HUES6 (cell line): ENCODE measurements at regions not wholly inside any gene's neighbourhood (a gene's known extent, or its start where the extent isn't known, plus 50 kb on each side); places are given as distances from the start of the nearest gene placed in this dataset.

Source experiments
- H3K27ac ChIP-seq: 2 replicates; pipeline ENCODE4 v1.7.0; 2013; ENCODE audit warnings: low read depth, mild to moderate bottlenecking, low read length, inconsistent platforms
- H3K27me3 ChIP-seq: 2 replicates; pipeline ENCODE4 v1.6.1; 2013; ENCODE audit warnings: low read length; ENCODE audit not compliant: control insufficient read depth, insufficient read depth
- H3K36me3 ChIP-seq: 2 replicates; pipeline ENCODE4 v1.6.1; 2013; ENCODE audit warnings: low read length; ENCODE audit not compliant: control insufficient read depth, insufficient read depth
- H3K4me1 ChIP-seq: 2 replicates; pipeline ENCODE4 v1.6.1; 2013; ENCODE audit warnings: low read length; ENCODE audit not compliant: control insufficient read depth, insufficient read depth
- H3K4me3 ChIP-seq: 2 replicates; pipeline ENCODE4 v1.5.1; 2013; ENCODE audit warnings: low read depth, low read length
- H3K9ac ChIP-seq: one replicate; pipeline ENCODE4 v1.6.1; 2013; ENCODE audit warnings: mild to moderate bottlenecking, low read length
- H3K9me3 ChIP-seq: 2 replicates; pipeline ENCODE4 v1.6.1; 2013; ENCODE audit warnings: low read depth, low read length; ENCODE audit not compliant: control insufficient read depth, insufficient read depth

DNA sequence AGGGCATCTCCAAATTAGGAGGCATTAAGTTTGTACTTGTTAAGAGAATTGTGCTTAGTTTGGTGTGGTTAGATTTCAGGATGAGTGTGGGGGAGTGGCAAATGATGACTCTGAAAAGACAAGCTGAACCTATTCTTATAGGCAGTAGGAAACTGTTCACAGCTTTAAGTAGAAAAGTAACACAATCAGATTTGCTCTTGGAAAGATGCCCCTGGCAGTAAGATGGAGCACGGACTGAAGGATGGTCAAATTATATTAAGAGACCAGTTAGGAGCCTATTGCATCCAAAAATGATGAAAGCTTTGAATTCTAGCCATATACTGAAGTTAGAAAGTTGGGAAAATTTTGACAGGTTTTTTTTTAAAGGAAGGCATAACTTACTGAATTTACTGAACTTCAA is 254.2 kb upstream of the MEF2C start:
- no peaks in the 10 kb centered on the region for H3K36me3 ChIP-seq
- H3K4me3 ChIP-seq: no peak overlapping the region
- no peak overlapping the region for H3K9ac ChIP-seq
- no peak overlapping the region for H3K27ac ChIP-seq
- 0 out of 2 replicates have a peak, but pooled peaks cover 4% of the 10 kb centered on the region for H3K4me1 ChIP-seq
- no peaks in the 10 kb centered on the region for H3K9me3 ChIP-seq
- no peaks in the 10 kb centered on the region for H3K27me3 ChIP-seq

DNA sequence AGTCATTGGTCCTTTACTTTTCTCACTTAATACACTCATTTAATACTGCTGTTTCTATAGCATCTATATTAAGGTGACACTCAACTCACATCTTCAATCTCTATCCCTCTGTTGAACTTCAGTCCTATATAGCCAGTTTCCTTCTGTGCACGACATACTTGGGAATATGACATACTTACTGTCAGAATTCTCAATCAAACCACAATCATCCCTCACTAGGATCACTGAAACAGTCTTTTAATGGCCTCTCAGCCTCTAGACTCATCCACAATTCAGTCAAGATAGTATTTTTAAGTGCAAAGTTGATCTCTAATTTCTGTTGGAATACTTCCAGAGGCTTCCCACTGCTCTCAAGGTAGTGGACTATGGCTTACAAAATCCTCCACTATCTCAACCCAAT is 251.0 kb upstream of the MEF2C start:
- Histone ChIP-seq H3K9me3 (no peaks in the 10 kb centered on the region), H3K4me3 (no peak overlapping the region), H3K27ac (no peak overlapping the region), H3K36me3 (no peaks in the 10 kb centered on the region), H3K27me3 (no peaks in the 10 kb centered on the region), H3K4me1 (0 out of 2 replicates have a peak, but pooled peaks cover 4% of the 10 kb centered on the region), H3K9ac (no peak overlapping the region)

DNA sequence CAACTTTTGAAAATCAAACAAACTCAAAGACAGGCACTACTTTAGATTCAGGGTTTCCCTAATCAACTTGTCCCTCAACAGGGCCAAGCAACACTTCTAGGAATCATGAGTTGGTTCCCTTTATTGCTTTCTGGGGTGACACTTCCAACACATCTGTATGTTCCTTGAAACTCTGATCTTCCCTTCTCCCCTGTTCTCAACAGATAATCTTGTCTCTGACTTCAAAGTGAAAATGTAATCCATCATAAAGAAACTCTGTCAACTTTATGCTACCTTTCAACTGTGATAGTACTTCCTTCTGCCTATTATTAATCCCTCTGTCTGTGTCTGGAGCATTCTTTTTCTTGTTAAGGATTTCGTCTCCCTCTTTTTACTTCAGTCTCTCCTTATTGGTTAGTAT is 250.1 kb upstream of the MEF2C start:
- no peak overlapping the region for H3K9ac ChIP-seq
- H3K4me1 ChIP-seq: 0 out of 2 replicates have a peak, but pooled peaks cover 4% of the 10 kb centered on the region
- no peaks in the 10 kb centered on the region for H3K9me3 ChIP-seq
- no peaks in the 10 kb centered on the region for H3K27me3 ChIP-seq
- no peak overlapping the region for H3K27ac ChIP-seq
- H3K4me3 ChIP-seq: no peak overlapping the region
- H3K36me3 ChIP-seq: no peaks in the 10 kb centered on the region

DNA sequence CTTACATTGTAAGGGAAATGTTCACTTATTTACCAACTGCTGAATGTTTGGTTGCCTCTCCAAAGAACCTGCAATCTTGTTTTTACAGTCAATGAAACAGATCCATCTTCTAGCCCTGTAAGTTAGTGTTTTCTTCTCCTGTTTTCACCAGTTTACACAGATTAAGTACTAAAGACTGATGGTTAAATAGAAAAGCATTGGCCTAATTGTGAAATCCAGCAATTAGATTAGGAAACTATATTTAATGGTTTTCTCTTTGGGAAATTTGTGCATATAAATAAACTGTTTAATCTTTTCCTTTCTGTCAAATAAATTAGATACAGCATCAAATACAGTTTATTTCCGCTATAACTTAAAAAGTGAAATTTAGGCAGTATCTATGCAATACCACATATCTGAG is 247.9 kb upstream of the MEF2C start:
- H3K27me3 ChIP-seq: no peaks in the 10 kb centered on the region
- no peak overlapping the region for H3K27ac ChIP-seq
- no peak overlapping the region for H3K4me3 ChIP-seq
- no peaks in the 10 kb centered on the region for H3K9me3 ChIP-seq
- H3K4me1 ChIP-seq: 0 out of 2 replicates have a peak, but pooled peaks cover 2% of the 10 kb centered on the region
- no peaks in the 10 kb centered on the region for H3K36me3 ChIP-seq
- no peak overlapping the region for H3K9ac ChIP-seq

DNA sequence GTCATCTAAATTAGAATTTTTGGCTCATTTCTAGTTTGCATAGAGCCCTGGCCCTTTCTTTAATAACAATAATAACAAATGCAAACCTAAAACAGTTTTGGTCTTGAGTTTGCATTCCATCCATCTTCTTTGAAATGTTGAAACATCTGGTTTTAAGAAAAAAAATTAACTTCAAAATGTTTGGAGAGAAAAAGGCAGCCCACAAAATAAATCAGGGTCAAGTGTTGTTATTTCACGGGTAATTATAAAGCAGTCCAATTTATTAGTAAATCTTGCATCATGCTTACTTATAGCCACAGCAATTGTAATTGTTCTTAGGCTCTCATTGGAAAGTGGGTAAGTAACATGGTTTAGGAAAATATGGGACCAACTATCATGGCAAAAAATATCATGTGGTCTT is 247.0 kb upstream of the MEF2C start:
- no peaks in the 10 kb centered on the region for H3K27me3 ChIP-seq
- H3K27ac ChIP-seq: no peak overlapping the region

DNA sequence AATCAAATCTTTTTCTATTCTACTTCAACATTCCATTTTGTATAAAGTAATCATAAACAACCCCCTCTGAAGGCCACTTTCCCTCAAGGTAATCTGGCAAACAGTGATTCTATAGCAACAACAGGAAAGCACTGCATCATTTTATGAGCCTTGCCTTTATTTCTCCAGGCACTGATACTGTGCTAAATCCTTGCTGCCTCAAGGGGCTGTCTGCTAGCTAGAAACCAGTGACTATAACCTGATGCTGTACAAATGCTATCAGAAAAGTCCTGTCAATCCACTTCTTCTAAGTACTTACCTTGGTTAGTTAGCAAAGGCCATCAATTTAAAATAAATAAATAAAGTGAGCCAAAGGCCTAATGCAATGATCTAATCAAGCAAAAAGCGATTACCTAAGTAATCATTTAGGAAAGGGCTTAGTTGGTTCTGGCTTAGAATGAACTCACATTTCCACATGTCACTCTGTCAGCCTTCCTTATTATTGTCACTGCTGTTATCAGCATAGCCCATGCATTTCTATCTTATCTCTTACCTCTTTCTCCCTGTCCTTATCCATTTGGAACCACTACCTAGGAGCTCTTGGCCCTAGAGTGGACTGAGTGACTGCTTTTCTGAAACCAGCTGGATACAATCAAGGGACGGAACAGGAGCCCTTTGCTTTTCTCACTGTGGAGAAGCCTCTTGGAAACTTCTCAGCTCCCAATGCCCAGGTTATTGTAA is 246.1 kb upstream of the MEF2C start:
- H3K9ac ChIP-seq: no peak overlapping the region
- no peaks in the 10 kb centered on the region for H3K9me3 ChIP-seq
- no peaks in the 10 kb centered on the region for H3K4me1 ChIP-seq
- no peak overlapping the region for H3K27ac ChIP-seq
- no peak overlapping the region for H3K4me3 ChIP-seq
- H3K27me3 ChIP-seq: no peaks in the 10 kb centered on the region
- H3K36me3 ChIP-seq: no peaks in the 10 kb centered on the region

More for the DNA sequence above, 247.0 kb upstream of the MEF2C start:
- no peak overlapping the region for H3K4me3 ChIP-seq
- no peak overlapping the region for H3K9ac ChIP-seq
- no peaks in the 10 kb centered on the region for H3K4me1 ChIP-seq
- no peaks in the 10 kb centered on the region for H3K36me3 ChIP-seq
- H3K9me3 ChIP-seq: no peaks in the 10 kb centered on the region

DNA sequence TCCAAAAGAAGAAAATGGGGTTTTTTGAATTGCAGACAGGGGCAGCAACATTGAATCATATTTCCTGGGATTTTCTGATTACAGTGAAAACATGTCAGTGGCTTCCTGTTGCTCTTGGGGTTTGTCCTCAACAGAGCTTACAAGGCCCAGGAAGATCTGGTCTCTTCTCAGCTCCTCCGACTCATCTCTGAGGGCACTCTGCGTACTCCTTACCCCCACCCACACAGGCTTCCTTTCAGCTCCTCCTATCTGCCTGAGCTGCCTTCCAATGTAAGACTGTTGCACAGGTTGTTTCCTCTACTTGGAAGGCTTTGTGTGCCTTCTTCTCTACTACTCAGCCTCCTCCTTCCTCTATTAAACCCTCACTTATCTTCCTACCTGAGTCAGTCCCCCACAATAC is 245.1 kb upstream of the MEF2C start:
- Histone ChIP-seq H3K27me3 (no peaks in the 10 kb centered on the region), H3K27ac (no peak overlapping the region), H3K36me3 (no peaks in the 10 kb centered on the region), H3K4me1 (no peaks in the 10 kb centered on the region), H3K9ac (no peak overlapping the region), H3K9me3 (no peaks in the 10 kb centered on the region), H3K4me3 (no peak overlapping the region)

DNA sequence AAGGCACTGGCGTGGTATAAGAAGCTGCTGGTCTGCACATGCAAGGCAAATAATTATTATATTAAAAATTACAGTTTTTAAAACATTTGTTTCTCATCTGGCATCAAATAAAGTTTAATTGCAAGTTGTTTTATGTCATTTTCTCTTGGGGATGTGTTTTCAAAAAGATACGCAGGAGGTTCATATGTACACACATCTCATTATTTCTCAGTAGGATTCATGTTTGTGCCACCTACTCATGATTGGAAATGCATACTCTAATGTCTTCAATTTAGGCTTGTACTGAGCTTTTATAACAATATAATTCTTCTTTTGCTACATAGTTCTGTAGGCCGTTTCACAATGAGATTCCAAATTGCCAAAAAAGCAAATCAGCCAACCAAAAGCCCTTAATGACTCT is 244.2 kb upstream of the MEF2C start:
- H3K4me1 ChIP-seq: no peaks in the 10 kb centered on the region
- H3K27me3 ChIP-seq: no peaks in the 10 kb centered on the region
- H3K9me3 ChIP-seq: no peaks in the 10 kb centered on the region
- no peak overlapping the region for H3K9ac ChIP-seq
- H3K4me3 ChIP-seq: no peak overlapping the region
- H3K27ac ChIP-seq: no peak overlapping the region
- H3K36me3 ChIP-seq: no peaks in the 10 kb centered on the region

DNA sequence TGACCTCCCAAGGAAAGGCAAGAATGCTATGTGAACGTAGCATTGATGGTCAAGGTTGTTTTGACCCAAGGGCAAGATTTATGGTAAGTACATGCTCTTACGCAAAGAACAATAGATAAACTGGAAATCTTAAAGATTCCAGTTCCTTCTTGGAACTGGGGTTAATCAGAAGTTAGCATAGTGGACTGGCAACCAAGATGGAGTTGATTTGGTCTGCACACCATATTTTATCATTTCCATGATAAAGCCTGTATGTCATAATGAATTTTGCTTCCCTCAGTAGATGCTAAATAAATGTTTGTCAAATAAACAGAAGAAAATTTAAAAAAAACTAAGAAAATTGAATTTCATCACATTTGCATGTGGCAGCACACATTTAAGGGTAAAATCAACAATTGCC is 242.4 kb upstream of the MEF2C start:
- Histone ChIP-seq H3K9ac (no peak overlapping the region), H3K27me3 (no peaks in the 10 kb centered on the region), H3K27ac (no peak overlapping the region), H3K9me3 (no peaks in the 10 kb centered on the region), H3K36me3 (no peaks in the 10 kb centered on the region), H3K4me3 (no peak overlapping the region), H3K4me1 (no peaks in the 10 kb centered on the region)

DNA sequence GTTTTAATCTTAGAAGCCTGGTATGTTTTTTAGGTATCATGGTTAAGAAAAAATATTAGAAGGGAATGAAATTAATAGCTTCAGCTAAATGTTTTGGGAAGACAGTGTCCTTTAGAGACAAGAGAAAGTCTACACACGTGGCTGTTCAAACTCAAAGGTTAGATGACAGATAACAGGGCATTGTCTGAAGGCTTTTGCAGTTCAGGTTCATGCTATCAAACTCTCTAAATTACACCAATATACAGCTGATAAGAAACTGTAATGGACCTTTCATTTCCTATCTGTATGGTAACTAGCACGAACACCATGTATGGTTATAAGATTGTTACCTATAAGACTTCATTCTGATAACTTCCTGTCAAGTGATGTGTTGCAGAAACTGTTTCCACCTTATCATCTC is 240.6 kb upstream of the MEF2C start:
- no peak overlapping the region for H3K27ac ChIP-seq
- H3K9me3 ChIP-seq: no peaks in the 10 kb centered on the region
- no peak overlapping the region for H3K9ac ChIP-seq
- no peak overlapping the region for H3K4me3 ChIP-seq
- no peaks in the 10 kb centered on the region for H3K4me1 ChIP-seq
- H3K27me3 ChIP-seq: no peaks in the 10 kb centered on the region
- no peaks in the 10 kb centered on the region for H3K36me3 ChIP-seq

DNA sequence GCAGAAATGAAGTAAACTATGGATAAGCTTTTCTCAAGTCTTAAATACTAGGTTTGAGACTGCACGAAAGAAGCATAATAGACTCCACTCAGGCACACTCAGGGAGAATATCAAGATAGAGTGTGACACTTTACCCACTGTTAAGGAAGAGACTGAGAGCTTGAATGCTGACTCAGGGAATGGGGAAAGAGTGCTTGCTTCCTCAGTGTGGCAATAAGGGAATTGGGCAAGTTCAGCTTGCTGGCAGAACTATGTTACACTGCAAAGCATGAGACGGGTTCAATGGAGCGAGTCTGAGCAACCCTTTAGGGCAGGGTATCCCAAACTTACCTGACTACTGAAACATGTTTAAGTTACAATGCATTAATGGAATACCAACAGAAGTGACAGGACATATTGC is 237.7 kb upstream of the MEF2C start:
- no peak overlapping the region for H3K9ac ChIP-seq
- H3K4me1 ChIP-seq: no peaks in the 10 kb centered on the region
- no peaks in the 10 kb centered on the region for H3K27me3 ChIP-seq
- H3K4me3 ChIP-seq: no peak overlapping the region
- H3K27ac ChIP-seq: no peak overlapping the region
- no peaks in the 10 kb centered on the region for H3K9me3 ChIP-seq
- no peaks in the 10 kb centered on the region for H3K36me3 ChIP-seq
